LNCaP clone FGC (cell line): ENCODE measurements at regions not wholly inside any gene's neighbourhood (a gene's known extent, or its start where the extent isn't known, plus 50 kb on each side); places are given as distances from the start of the nearest gene placed in this dataset.

Experiments used
- DNase-seq: peaks from one replicate; pipeline ENCODE4 v3.0.0-alpha.2; 2011; ENCODE audit warnings: low read depth
- H3K4me3 ChIP-seq: 2 replicates; pipeline ENCODE4 v1.5.1; 2011; ENCODE audit warnings: mild to moderate bottlenecking, low read depth, low read length, control low read depth
- CTCF ChIP-seq: IDR thresholded peaks from 2 replicates; pipeline ENCODE4 v1.5.1; 2012; ENCODE audit warnings: mild to moderate bottlenecking; ENCODE audit not compliant: control insufficient read depth, insufficient read depth; ENCODE audit errors: extremely low read depth

GRCh38 chr4:24644983-24645764 lies 60.8 kb upstream of the DHX15 start:
- TF ChIP-seq CTCF = no peak
- no peak for DNase-seq
- H3K4me3 ChIP-seq = no peak overlapping the region

GRCh38 chr4:24645765-24646550 lies 61.6 kb upstream of the DHX15 start:
- no peak for TF ChIP-seq CTCF
- no peak overlapping the region for H3K4me3 ChIP-seq
- no peak for DNase-seq

GRCh38 chr4:24646798-24647460 lies 62.6 kb upstream of the DHX15 start:
- DNase-seq = no peak
- H3K4me3 ChIP-seq = no peak overlapping the region
- no peak for TF ChIP-seq CTCF

DNA sequence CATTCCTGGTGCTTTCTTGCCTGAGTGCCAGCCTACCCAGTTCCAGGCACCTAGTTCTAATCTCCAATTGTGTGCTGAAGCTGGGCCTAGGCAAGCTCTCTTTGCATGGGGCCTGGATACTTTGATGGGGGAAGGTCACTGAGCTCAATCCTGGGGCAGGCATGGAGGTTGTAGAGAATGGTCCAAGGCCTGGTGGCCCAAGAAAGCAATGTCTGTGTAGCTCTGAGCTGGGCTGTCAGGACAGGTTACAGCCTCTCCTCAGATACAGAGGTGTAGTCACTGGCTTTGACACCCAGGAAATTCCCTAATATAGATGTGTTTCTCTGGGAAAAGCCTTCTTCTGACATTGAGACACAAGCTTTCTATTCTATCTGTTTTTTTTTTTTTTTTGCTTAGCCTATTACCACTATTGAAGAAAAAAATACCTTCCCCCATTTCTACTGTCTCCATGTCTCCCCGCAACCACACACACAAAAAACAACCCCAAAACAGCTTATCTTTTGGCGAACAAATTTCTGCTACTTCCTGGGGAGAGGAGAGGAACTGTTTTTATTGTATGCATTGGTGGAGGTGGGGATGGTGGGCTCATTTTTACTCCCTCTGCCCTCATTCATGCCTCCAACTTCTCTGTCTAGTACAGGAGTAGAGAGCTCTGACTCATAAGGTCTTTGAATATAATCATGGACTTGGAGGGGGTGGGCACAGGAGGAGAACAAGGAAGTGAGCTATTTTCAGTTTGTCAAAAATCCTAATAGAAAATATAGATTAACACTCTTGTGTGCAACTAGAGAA lies 66.7 kb upstream of the DHX15 start:
- H3K4me3 ChIP-seq = no peak overlapping the region
- no peak for TF ChIP-seq CTCF
- DNase-seq = no peak

GRCh38 chr4:24655326-24655725 lies 71.0 kb upstream of the DHX15 start:
- TF ChIP-seq CTCF = no peak
- no peak overlapping the region for H3K4me3 ChIP-seq
- no peak for DNase-seq

DNA sequence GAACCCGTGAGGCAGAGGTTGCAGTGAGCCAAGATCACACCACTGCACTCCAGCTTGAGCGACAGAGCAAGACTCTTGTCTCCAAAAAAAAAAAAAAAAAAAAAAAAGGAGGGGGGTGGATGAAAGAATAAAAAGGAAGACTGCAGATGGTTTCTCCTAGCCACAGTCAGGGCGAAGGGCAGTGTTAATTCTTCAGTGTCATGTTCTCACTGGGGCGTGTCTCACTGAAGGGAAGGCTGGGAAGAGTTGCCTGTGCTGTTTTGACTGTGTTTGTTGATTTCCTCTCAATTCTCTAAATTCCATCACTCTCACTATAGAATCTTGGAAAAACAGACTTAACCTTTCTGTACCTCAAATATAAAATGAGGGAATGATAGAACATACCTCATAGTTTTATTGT lies 71.6 kb upstream of the DHX15 start:
- DNase-seq = no peak
- H3K4me3 ChIP-seq = no peak overlapping the region
- TF ChIP-seq CTCF = no peak
